ENCODE measurements at regions not wholly inside any gene's neighbourhood (a gene's known extent, or its start where the extent isn't known, plus 50 kb on each side); places are given as distances from the start of the nearest gene placed in this dataset.

DNA sequence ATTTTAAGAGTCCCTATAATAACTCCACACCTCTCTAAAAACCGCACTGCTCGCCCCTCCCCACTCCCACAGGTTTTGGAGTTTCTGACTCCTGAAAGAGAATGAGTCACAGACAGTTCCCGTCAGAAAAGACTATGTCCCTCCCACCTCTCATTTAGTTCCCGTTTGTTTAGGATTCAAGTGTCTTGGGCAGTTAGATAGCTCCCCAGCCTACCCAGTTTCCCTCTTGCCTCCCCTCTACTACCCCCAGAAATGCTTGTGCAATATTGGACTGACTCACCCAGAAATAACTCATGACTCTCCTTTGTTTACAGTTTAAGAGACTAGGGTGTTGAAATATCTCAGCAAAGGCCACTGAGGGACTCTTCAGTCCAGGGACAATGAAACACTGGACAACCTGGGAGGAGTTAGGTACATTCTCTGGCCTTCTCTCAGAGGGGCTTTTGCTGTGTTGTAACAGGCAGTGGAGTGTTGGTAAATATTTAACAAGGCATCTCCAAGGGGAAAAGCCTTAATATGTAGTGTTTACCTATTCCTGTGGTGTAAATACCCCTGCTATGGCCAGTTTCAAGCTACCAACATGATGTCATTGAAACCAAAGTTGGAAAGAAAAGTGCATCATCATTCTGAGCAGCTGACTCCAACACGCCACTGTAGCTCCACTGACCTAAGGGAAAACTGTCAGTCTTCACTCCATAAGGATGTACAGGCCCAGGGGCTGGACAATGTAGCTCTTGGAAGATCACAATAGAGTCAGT is 96.1 kb upstream of the CHD2 start (continued):
- peak; percentile 94 for TF ChIP-seq RXRB (CRISPR knock-in tag; IDR thresholded peaks at IDR 0.05; ENCODE audit: borderline replicate concordance)
- no peak for TF ChIP-seq SYNCRIP (IDR thresholded peaks at IDR 0.05; ENCODE audit: insufficient read depth, low read depth, low read length)
- TF ChIP-seq MBNL3 (CRISPR knock-in tag; conservative IDR thresholded peaks at IDR 0.05): no peak
- TF ChIP-seq BCL6 (CRISPR knock-in tag; IDR thresholded peaks at IDR 0.05): peak; percentile 88
- no peak for TF ChIP-seq PTBP1 (IDR thresholded peaks at IDR 0.05; ENCODE audit: low read depth, low read length, poor library complexity, severe bottlenecking)
- no peak for TF ChIP-seq ZNF646 (CRISPR knock-in tag; IDR thresholded peaks at IDR 0.05)
- TF ChIP-seq ZNF747 (CRISPR knock-in tag; IDR thresholded peaks at IDR 0.05; ENCODE audit: borderline replicate concordance): peak; percentile 84; the same call in 1 of the 2 replicates
- no peak for TF ChIP-seq ATF6 (CRISPR knock-in tag; conservative IDR thresholded peaks at IDR 0.05)
- TF ChIP-seq, protein P1, sequence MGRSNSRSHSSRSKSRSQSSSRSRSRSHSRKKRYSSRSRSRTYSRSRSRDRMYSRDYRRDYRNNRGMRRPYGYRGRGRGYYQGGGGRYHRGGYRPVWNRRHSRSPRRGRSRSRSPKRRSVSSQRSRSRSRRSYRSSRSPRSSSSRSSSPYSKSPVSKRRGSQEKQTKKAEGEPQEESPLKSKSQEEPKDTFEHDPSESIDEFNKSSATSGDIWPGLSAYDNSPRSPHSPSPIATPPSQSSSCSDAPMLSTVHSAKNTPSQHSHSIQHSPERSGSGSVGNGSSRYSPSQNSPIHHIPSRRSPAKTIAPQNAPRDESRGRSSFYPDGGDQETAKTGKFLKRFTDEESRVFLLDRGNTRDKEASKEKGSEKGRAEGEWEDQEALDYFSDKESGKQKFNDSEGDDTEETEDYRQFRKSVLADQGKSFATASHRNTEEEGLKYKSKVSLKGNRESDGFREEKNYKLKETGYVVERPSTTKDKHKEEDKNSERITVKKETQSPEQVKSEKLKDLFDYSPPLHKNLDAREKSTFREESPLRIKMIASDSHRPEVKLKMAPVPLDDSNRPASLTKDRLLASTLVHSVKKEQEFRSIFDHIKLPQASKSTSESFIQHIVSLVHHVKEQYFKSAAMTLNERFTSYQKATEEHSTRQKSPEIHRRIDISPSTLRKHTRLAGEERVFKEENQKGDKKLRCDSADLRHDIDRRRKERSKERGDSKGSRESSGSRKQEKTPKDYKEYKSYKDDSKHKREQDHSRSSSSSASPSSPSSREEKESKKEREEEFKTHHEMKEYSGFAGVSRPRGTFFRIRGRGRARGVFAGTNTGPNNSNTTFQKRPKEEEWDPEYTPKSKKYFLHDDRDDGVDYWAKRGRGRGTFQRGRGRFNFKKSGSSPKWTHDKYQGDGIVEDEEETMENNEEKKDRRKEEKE (IDR thresholded peaks at IDR 0.05): no peak
- TF ChIP-seq ZKSCAN8 (CRISPR knock-in tag; IDR thresholded peaks at IDR 0.05; ENCODE audit: borderline replicate concordance): peak; percentile 88
- no peak for TF ChIP-seq ETV6 (CRISPR knock-in tag; conservative IDR thresholded peaks at IDR 0.05)
- no peak for TF ChIP-seq ZXDC (CRISPR knock-in tag; IDR thresholded peaks at IDR 0.05)
- no peak for TF ChIP-seq RBFOX2 (IDR thresholded peaks at IDR 0.05; ENCODE audit: low read depth, low read length)
- TF ChIP-seq FOXC1 (CRISPR knock-in tag; IDR thresholded peaks at IDR 0.05; ENCODE audit: borderline replicate concordance): no peak; the same call in 1 of the 2 replicates
- peak; percentile 98 for TF ChIP-seq MEF2D (CRISPR knock-in tag; IDR thresholded peaks at IDR 0.05)
